Naive B cell (primary cell): ENCODE measurements at regions not wholly inside any gene's neighbourhood (a gene's known extent, or its start where the extent isn't known, plus 50 kb on each side); places are given as distances from the start of the nearest gene placed in this dataset.

Source experiments
- ATAC-seq, 2 donors: fragments of 150-1000 bp; cut with Tn5 transposase; 2 replicates each; pipeline ENCODE4 v1.10.0; 2021; ENCODE audit warnings: low read depth in 2 of 2, mild to moderate bottlenecking in 2 of 2, moderate library complexity in 2 of 2
- DNase-seq: peaks from one replicate; pipeline ENCODE4 v3.0.0; 2022
- H3K27ac Mint-ChIP-seq, 6 donors: one replicate each; pipeline ENCODE4 v1.8.0; 2020 to 2022; ENCODE audit warnings: mild to moderate bottlenecking in 6 of 6, mixed read lengths in 6 of 6, moderate library complexity in 5 of 6, inconsistent platforms in 2 of 6
- H3K27me3 Mint-ChIP-seq, 3 donors: one replicate each; pipeline ENCODE4 v1.8.0; 2021 to 2022; ENCODE audit warnings: mixed read lengths in 3 of 3, mild to moderate bottlenecking in 1 of 3
- H3K36me3 Mint-ChIP-seq, 2 donors: one replicate each; pipeline ENCODE4 v1.8.0; 2020 to 2022; ENCODE audit warnings: mixed read lengths in 2 of 2, inconsistent platforms in 1 of 2, mild to moderate bottlenecking in 1 of 2
- H3K4me1 Mint-ChIP-seq, 3 donors: one replicate each; pipeline ENCODE4 v1.8.0; 2020 to 2022; ENCODE audit warnings: mixed read lengths in 3 of 3, inconsistent platforms in 1 of 3, mild to moderate bottlenecking in 1 of 3, moderate library complexity in 1 of 3
- H3K4me3 Mint-ChIP-seq, 8 donors: one replicate each; pipeline ENCODE4 v1.8.0; 2020 to 2022; ENCODE audit warnings: mild to moderate bottlenecking in 8 of 8, mixed read lengths in 8 of 8, moderate library complexity in 8 of 8, inconsistent platforms in 2 of 8
- H3K9me3 Mint-ChIP-seq, 7 donors: one replicate each; pipeline ENCODE4 v1.8.0; 2020 to 2022; ENCODE audit warnings: mixed read lengths in 7 of 7, mild to moderate bottlenecking in 5 of 7, inconsistent platforms in 2 of 7, moderate library complexity in 1 of 7

- H3K27ac Mint-ChIP-seq = peak overlapping the region in 1 of 6 donors; percentile 72
- H3K36me3 Mint-ChIP-seq = peaks cover 3 to 14% of the 10 kb centered on the region in 2 donors
Observed at GRCh38 chr10:46235705-46236545, 50.9 kb upstream of the ANTXRL start.

GRCh38 chr10:46236546-46236887 lies 50.3 kb upstream of the ANTXRL start:
- DNase-seq (no peak), ATAC-seq (no peak)
- Mint-ChIP-seq H3K4me1 (peaks cover 3 to 7% (median 4%) of the 10 kb centered on the region in 3 donors), H3K27ac (peak overlapping the region in 2 of 6 donors; percentile 20 to 70), H3K36me3 (peaks cover under 1 to 20% of the 10 kb centered on the region in 2 donors), H3K4me3 (no peak overlapping the region), H3K27me3 (peaks cover 0 to 10% (median 0%) of the 10 kb centered on the region in 3 donors), H3K9me3 (peaks cover 0 to 7% (median 4%) of the 10 kb centered on the region in 7 donors)

More at GRCh38 chr10:46235705-46236545, 50.9 kb upstream of the ANTXRL start:
- H3K27me3 Mint-ChIP-seq = peaks cover 0 to 10% (median 0%) of the 10 kb centered on the region in 3 donors
- no peak for ATAC-seq
- DNase-seq = no peak
- no peak overlapping the region for H3K4me3 Mint-ChIP-seq
- H3K9me3 Mint-ChIP-seq = peaks cover 0 to 6% (median 0%) of the 10 kb centered on the region in 7 donors
- peaks cover 2 to 7% (median 3%) of the 10 kb centered on the region in 3 donors for H3K4me1 Mint-ChIP-seq

GRCh38 chr10:46236941-46237681 lies 49.7 kb upstream of the ANTXRL start:
- H3K27ac Mint-ChIP-seq = peak overlapping the region in 2 of 6 donors; percentile 5 to 20
- no peak overlapping the region for H3K4me3 Mint-ChIP-seq
- DNase-seq (no peak), ATAC-seq (no peak)
- peaks cover 3 to 7% (median 4%) of the 10 kb centered on the region in 3 donors for H3K4me1 Mint-ChIP-seq
- peaks cover 2 to 23% of the 10 kb centered on the region in 2 donors for H3K36me3 Mint-ChIP-seq
- peaks cover 1 to 13% (median 9%) of the 10 kb centered on the region in 7 donors for H3K9me3 Mint-ChIP-seq
- peaks cover 0 to 10% (median 0%) of the 10 kb centered on the region in 3 donors for H3K27me3 Mint-ChIP-seq
